ENCODE measurements at regions not wholly inside any gene's neighbourhood (a gene's known extent, or its start where the extent isn't known, plus 50 kb on each side); places are given as distances from the start of the nearest gene placed in this dataset.

DNA sequence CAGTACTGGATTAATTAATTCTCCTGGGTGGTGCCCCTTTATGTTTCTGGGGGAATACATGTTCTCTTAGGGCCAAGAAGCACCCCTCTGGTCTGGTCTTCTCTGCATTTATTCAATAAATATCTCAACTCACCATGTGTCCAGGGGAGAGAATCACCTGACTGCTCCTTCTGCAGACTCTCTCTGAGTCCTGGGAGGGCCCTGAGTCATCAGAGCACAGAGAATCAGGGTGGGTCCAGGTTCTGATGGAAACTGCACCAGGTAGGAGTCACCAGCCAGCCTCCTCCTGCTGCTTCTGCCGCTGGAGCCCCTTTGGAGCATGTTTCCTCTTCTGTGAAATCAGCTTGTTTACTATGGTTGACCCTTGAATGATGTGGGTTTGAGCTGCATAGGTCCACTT is 107.7 kb upstream of the PLET1 start:
- Histone ChIP-seq H2AFZ (ENCODE audit: low read depth, low read length) (no peak overlapping the region), H3K9me1 (replicated peaks; ENCODE audit: control insufficient read depth, extremely low read depth, insufficient read depth, low read length) (no peaks in the 10 kb centered on the region), H3K27me3 (ENCODE audit: control insufficient read depth in 2 of 2, insufficient read depth in 2 of 2, low read length in 2 of 2) (no peaks in the 10 kb centered on the region), H3K79me2 (ENCODE audit: control insufficient read depth, insufficient read depth, low read length) (no peaks in the 10 kb centered on the region), H3K4me1 (ENCODE audit: control insufficient read depth, extremely low read depth, insufficient read depth, low read length) (no peaks in the 10 kb centered on the region), H3K9me3 (replicated peaks; ENCODE audit: control insufficient read depth, insufficient read depth, low read length) (no peaks in the 10 kb centered on the region), H3K36me3 (ENCODE audit: control insufficient read depth in 2 of 2, extremely low read depth in 1 of 2, insufficient read depth in 2 of 2, low read length in 2 of 2) (no peaks in the 10 kb centered on the region), H3K9ac (replicated peaks; ENCODE audit: extremely low read depth, insufficient read depth, low read length) (no peak overlapping the region), H3K27ac (ENCODE audit: insufficient read depth, low read depth, low read length) (no peak overlapping the region), H3K4me2 (ENCODE audit: insufficient read depth, low read length) (no peak overlapping the region), H3K4me3 (replicated peaks in 1 of 3; ENCODE audit: insufficient read depth in 1 of 3, low read depth in 1 of 3, low read length in 3 of 3) (no peak overlapping the region), H4K20me1 (replicated peaks; ENCODE audit: control insufficient read depth, extremely low read depth, insufficient read depth, low read length) (no peaks in the 10 kb centered on the region)
- no peak for DNase-seq (ENCODE audit: low read depth, low spot score)
- no peak for FAIRE-seq
- dilution Hi-C loops (cut with MboI; ENCODE audit: extremely low pct_ligation_motif_present, low sequenced_read_pairs) (no loop called here), intact Hi-C loops (cut with micrococcal nuclease) (no loop called here)
- BruUV-seq (replicated peaks), result no TSS peak
- TF ChIP-seq POLR2A (IDR thresholded peaks at IDR 0.05; ENCODE audit: low read depth, low read length) (no peak), EZH2 (IDR thresholded peaks at IDR 0.05; ENCODE audit: borderline replicate concordance, low read depth, low read length, severe bottlenecking) (no peak), MAX (IDR thresholded peaks at IDR 0.05; ENCODE audit: insufficient read depth, insufficient read length) (no peak), JUN (IDR thresholded peaks at IDR 0.05; ENCODE audit: borderline replicate concordance, insufficient read depth, insufficient read length, low read depth) (no peak)
- CTCF ChIA-PET, result no interaction called here
- POLR2A ChIA-PET, result no interaction called here

DNA sequence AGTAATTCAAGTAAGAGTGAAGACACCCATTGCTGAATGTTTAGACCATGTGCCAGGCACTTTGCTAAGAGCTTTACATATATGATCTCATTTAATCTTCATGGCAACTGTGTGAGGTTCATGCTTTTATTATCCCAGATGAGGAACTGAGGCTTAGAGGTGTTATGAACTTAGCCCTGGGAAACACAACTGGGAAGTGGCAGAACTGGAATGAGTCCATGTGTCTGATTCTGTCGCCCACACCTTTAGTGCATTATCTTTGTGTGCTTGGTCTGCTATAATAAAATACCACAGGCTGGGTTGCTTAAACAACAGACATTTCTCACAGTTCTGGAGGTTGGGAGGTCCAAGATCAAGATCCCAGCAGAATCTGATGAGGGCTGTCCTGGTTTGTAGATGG is 108.7 kb upstream of the PLET1 start:
- no peaks in the 10 kb centered on the region for H3K9me3 ChIP-seq (replicated peaks; ENCODE audit: control insufficient read depth, insufficient read depth, low read length)
- no peaks in the 10 kb centered on the region for H3K9me1 ChIP-seq (replicated peaks; ENCODE audit: control insufficient read depth, extremely low read depth, insufficient read depth, low read length)
- H3K79me2 ChIP-seq (ENCODE audit: control insufficient read depth, insufficient read depth, low read length), result no peaks in the 10 kb centered on the region
- no peak overlapping the region for H2AFZ ChIP-seq (ENCODE audit: low read depth, low read length)
- intact Hi-C loops (cut with micrococcal nuclease), result no loop called here
- H3K9ac ChIP-seq (replicated peaks; ENCODE audit: extremely low read depth, insufficient read depth, low read length), result no peak overlapping the region
- H3K4me1 ChIP-seq (ENCODE audit: control insufficient read depth, extremely low read depth, insufficient read depth, low read length), result no peaks in the 10 kb centered on the region
- no peak overlapping the region for H3K4me2 ChIP-seq (ENCODE audit: insufficient read depth, low read length)
- FAIRE-seq (no peak), DNase-seq (ENCODE audit: low read depth, low spot score) (no peak)
- no peak overlapping the region for H3K27ac ChIP-seq (ENCODE audit: insufficient read depth, low read depth, low read length)
- TF ChIP-seq POLR2A (IDR thresholded peaks at IDR 0.05; ENCODE audit: low read depth, low read length), result no peak
- TF ChIP-seq MAX (IDR thresholded peaks at IDR 0.05; ENCODE audit: insufficient read depth, insufficient read length), result no peak
- POLR2A ChIA-PET, result no interaction called here
- H4K20me1 ChIP-seq (replicated peaks; ENCODE audit: control insufficient read depth, extremely low read depth, insufficient read depth, low read length), result no peaks in the 10 kb centered on the region
- H3K36me3 ChIP-seq (ENCODE audit: control insufficient read depth in 2 of 2, extremely low read depth in 1 of 2, insufficient read depth in 2 of 2, low read length in 2 of 2), result no peaks in the 10 kb centered on the region
- CTCF ChIA-PET, result no interaction called here
- no TSS peak for BruUV-seq (replicated peaks)
- dilution Hi-C loops (cut with MboI; ENCODE audit: extremely low pct_ligation_motif_present, low sequenced_read_pairs), result no loop called here
- no peaks in the 10 kb centered on the region for H3K27me3 ChIP-seq (ENCODE audit: control insufficient read depth in 2 of 2, insufficient read depth in 2 of 2, low read length in 2 of 2)
- H3K4me3 ChIP-seq (replicated peaks in 1 of 3; ENCODE audit: insufficient read depth in 1 of 3, low read depth in 1 of 3, low read length in 3 of 3), result no peak overlapping the region
